HUDEP-2 (cell line): ENCODE measurements at regions not wholly inside any gene's neighbourhood (a gene's known extent, or its start where the extent isn't known, plus 50 kb on each side); places are given as distances from the start of the nearest gene placed in this dataset.

Experiments
- DNase-seq, 76 experiments: peaks; one replicate each; lab custom pipeline; 2025; ENCODE audit not compliant: unreplicated experiment in 76 of 76; lab: John Stamatoyannopoulos, UW

GRCh38 chr10:131838966-131839742, 61.7 kb upstream of the PPP2R2D start:
- DNase-seq: no peak

- DNase-seq: peak in 6 of 76 experiments; percentile 0 to 39 (median 16)
Measured at GRCh38 chr10:131839880-131840787, 60.7 kb upstream of the PPP2R2D start.

GRCh38 chr10:131840788-131841118, 60.1 kb upstream of the PPP2R2D start:
- DNase-seq: no peak

DNA sequence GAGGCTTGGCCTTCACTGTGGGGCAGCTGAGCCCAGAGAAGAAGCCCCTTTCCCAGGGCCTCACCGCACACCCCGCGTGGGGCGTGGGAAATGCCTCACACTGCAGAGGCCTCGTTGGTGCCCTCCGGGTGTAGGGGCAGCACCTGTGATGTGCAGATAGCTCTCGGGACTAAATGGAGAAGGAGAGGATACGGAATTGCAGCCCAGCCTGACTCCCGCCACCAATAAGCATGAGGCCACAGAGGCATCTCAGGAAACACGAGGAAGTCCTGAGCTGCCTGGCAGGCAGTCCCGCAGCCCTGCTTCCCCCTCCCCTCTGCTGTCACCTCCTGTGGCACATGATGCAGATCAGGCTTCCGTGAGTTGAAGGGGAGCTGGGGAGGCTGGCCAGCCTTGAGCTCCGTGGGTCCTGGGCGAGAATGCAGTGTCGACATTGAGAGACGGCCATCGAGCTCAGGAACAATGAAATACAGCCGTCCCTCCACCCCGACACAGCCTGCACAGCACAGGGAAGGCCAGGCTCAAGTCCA, 59.6 kb upstream of the PPP2R2D start:
- no peak for DNase-seq

GRCh38 chr10:131841661-131842139, 59.1 kb upstream of the PPP2R2D start:
- DNase-seq: no peak

GRCh38 chr10:131842351-131843088, 58.3 kb upstream of the PPP2R2D start:
- no peak for DNase-seq

GRCh38 chr10:131843089-131843595, 57.7 kb upstream of the PPP2R2D start:
- no peak for DNase-seq

- no peak for DNase-seq
Measured at GRCh38 chr10:131843881-131844284, 56.9 kb upstream of the PPP2R2D start.

DNA sequence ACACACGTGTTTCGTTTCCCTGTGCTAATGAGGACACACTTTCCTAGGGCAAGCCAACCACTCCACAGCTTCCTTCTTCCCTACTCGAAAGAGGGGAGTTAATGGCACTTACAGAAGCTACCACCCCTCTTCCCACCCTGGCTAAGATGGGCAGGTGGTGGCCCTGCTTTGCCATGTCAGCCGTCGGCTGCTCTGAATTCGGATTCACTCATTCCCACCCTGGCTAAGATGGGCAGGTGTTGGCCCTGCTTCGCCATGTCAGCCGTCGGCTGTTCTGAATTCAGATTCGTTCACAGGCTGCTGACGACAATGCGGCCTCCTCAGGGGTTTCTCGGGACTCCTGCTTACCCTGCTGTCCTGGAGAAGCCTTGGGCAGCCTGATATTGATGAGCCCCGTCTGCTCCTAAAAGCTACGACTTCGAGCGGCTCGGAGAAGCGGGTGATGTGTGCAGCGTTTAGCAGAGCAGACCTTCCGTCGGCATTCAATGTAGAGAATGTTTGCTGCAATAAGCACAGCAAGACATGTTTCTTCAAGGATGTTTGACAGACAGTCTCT, 56.2 kb upstream of the PPP2R2D start:
- no peak for DNase-seq

- DNase-seq: no peak
Measured at GRCh38 chr10:131845505-131846239, 55.1 kb upstream of the PPP2R2D start.

- no peak for DNase-seq
Measured at GRCh38 chr10:131846240-131847101, 54.3 kb upstream of the PPP2R2D start.

- no peak for DNase-seq
Measured at GRCh38 chr10:131847241-131847783, 53.5 kb upstream of the PPP2R2D start.

DNA sequence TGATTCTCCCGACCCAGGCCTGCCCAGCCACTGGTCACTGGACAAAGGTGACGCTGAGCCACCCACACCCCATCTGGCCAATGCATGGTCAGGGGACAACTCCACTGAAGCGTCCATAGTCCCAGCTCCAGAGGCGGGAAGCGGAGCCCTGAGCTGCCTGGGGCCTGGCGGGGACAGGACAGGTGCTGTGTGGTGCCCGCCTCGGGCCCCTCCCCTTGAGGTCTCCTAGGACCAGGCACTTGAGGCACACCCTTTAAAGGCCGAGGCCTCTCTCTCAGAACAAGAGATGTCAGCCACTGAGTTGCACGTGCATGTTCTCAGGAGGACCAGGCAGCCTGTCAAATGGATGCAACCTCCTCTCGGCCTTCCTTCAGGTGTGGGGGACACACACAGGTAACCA, 52.5 kb upstream of the PPP2R2D start:
- DNase-seq: no peak

DNA sequence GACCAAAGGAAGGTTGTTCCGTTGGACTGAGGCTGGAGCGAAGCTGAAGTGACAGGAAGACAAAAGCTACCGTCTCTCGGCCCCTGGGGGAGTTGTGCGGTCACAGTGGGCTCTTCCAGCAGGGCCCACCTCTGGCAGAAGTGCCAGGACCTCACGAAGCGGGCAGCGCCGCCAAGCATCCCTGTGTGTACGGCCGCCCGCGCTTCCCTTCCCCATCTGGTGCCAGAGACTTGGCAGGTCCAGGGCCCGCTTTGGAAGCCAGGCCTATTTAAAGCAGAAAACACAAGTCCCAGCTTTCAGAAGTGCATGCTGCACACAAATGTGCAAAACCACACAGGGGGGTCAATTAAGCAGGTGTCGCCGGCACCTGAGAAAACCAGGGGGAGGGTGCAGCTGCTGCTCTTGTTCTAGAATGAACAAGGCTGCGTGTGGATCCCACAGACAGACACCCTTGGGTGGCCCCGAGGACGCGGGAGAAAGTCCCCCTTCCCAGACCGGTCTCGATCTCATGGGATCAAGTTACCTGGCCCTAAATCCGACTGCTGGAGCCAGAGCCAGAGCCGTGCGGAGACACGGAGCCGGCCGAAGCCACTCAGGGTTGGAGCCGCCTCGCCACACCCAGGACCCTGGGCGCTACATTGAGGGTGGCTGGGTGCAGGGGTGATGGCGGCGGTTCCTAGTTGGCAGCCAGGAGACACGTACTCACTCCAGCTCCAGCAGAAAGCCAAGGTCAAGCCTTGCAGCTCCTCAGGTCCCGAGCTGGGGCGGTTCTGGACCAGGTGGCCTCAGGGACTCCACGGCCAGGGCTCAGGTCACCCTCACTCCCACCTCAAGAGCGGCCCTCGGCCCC, 51.8 kb upstream of the PPP2R2D start:
- DNase-seq: no peak

DNA sequence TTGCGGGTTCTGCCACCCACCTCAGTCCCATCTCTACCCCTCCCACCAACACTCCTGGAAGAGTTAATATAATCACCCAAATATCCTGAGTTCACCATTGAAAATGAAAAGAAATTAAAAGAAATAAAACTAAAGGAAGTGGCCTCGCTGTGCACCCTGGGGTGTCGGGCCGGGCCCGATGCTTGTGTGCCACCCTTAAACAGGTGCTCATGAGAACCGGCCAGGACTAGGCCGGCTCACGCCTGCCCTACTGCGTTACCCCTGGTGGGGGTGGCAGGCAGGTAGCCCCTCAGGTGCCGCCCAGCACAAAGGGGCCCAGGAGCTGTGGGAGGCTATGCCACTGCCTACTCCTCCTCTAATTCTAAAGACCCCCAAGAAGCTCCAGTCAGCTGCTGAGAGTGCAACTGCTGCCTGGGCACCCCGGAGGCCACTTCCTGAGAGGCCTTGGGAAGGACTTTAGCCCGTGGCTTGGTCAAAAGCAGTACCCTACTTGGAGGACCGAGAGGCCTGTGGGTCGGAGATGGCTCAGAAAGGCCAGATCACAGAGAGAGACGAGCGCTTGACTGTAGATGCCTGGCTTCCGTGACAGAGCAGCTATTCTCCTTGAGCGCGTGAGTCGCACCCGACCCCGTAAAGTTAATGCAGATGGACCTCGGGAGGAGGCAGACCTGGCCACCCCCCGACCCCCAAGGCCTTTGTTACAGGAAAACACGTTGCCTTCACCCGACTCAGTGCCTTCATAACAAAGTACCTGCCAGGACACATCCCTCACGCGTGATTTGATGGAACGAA, 51.0 kb upstream of the PPP2R2D start:
- no peak for DNase-seq

GRCh38 chr10:131850383-131850870, 50.4 kb upstream of the PPP2R2D start:
- DNase-seq: no peak
